Heart right ventricle (tissue), 16 donors: ENCODE measurements at regions not wholly inside any gene's neighbourhood (a gene's known extent, or its start where the extent isn't known, plus 50 kb on each side); places are given as distances from the start of the nearest gene placed in this dataset.

Source experiments
- ATAC-seq, 8 donors: fragments of 200-7000 bp; cut with Tn5 transposase; one replicate each; pipeline ENCODE4 v1.9.1; 2020; ENCODE audit warnings: mild to moderate bottlenecking in 8 of 8, moderate library complexity in 8 of 8, moderate number of reproducible peaks in 1 of 8
- DNase-seq, 2 donors: peaks; one replicate each; pipeline ENCODE4 v3.0.0-alpha.2; 2020
- H3K27ac ChIP-seq, 10 donors: fragments of 200-600 bp; sonication (generic) in 2 of 10; one replicate each; pipeline versions ENCODE4 v1.5.0 to v1.8.0; 2020 to 2022; ENCODE audit warnings: mild to moderate bottlenecking in 3 of 10
- H3K27me3 ChIP-seq, 7 donors: fragments of 200-600 bp; one replicate each; pipeline ENCODE4 v1.8.0; 2021 to 2022; ENCODE audit warnings: mild to moderate bottlenecking in 2 of 7
- H3K36me3 ChIP-seq, 9 donors: fragments of 200-600 bp; sonication (generic) in 1 of 9; one replicate each; pipeline versions ENCODE4 v1.5.0 to v1.8.0; 2020 to 2022; ENCODE audit warnings: mild to moderate bottlenecking in 2 of 9
- H3K4me1 ChIP-seq, 9 donors: fragments of 200-600 bp; sonication (generic) in 1 of 9; one replicate each; pipeline versions ENCODE4 v1.5.0 to v1.8.0; 2020 to 2022; ENCODE audit warnings: mild to moderate bottlenecking in 4 of 9
- H3K4me3 ChIP-seq, 10 donors: fragments of 200-600 bp; sonication (generic) in 2 of 10; one replicate each; pipeline versions ENCODE4 v1.5.0 to v1.8.0; 2020 to 2022; ENCODE audit warnings: mild to moderate bottlenecking in 7 of 10, moderate library complexity in 2 of 10
- H3K9me3 ChIP-seq, 11 donors: fragments of 200-600 bp in 10 of 11; sonication (generic) in 2 of 11; one replicate each; pipeline versions ENCODE4 v1.5.0 to v1.8.0; 2013 to 2022; ENCODE audit warnings: mild to moderate bottlenecking in 2 of 11, control low read depth in 1 of 11, moderate library complexity in 1 of 11
- WGBS, 2 donors: extraction: QIAGEN DNeasy Blood & Tissue Kit; methylation state at CpG; one replicate each; pipeline ENCODE4 v1.1.7; 2013; ENCODE audit warnings: inconsistent platforms in 1 of 2; 5-methylcytosine and 5-hydroxymethylcytosine counted together
- intact Hi-C, 10 donors: fragments of 100-400 bp; cut with DNase I; formaldehyde crosslinking; loops; one replicate each; pipeline versions ENCODE4 v1.11.1 to v1.14.2; 2022
- TF ChIP-seq, protein P1 (sequence below), 9 donors: fragments of 200-600 bp; sonication (generic) in 2 of 9; IDR thresholded peaks; one replicate each; pipeline versions ENCODE4 v1.5.0 to v1.8.0; 2021 to 2022; ENCODE audit warnings: antibody characterized with exemption in 9 of 9, mild to moderate bottlenecking in 5 of 9, moderate library complexity in 1 of 9
- donor health status: Arrhythmogenic right ventricular cardiomyopathy.
- donor health status: ischemic (EF 13 %, LVEDD 7.1; RV severe dilation, severe dysfunction).
- donor health status: healthy with polysubstance abuse.
- donor health status: DM: no; HTN: yes; CAD: no.
- donor health status: DM: no; HTN: no; CAD: no.
- donor health status: ischemic (EF 25% LVEDD 6.9; RV normal size, moderate dysfunction).
- donor health status: ischemic (EF 25% LVEDD 5.7; RV mildly dilated, moderate dysfunction).
- donor health status: healthy.
- donor health status: DM: yes; HTN: yes; CAD: no.
- donor health status: Ischemic cardiomyopathy.
- donor health status: ischemic (EF 35%, LVEDD 5.7; RV mildly dilated, moderate dysfunction).
- donor health status: nonischemic (EF 11% LVEDD 7.7; RV severe dilation, severe dysfunction).
- donor health status: DM: yes; HTN: yes; CAD: no.
- donor health status: PGD.
- donor health status: ischemic (EF 29% LVEDD 5.4; RV normal size, mild dysfunction).
- donor health status: nonischemic (EF 23%, LVEDD 6.1; RV moderate dilation, normal function).

DNA sequence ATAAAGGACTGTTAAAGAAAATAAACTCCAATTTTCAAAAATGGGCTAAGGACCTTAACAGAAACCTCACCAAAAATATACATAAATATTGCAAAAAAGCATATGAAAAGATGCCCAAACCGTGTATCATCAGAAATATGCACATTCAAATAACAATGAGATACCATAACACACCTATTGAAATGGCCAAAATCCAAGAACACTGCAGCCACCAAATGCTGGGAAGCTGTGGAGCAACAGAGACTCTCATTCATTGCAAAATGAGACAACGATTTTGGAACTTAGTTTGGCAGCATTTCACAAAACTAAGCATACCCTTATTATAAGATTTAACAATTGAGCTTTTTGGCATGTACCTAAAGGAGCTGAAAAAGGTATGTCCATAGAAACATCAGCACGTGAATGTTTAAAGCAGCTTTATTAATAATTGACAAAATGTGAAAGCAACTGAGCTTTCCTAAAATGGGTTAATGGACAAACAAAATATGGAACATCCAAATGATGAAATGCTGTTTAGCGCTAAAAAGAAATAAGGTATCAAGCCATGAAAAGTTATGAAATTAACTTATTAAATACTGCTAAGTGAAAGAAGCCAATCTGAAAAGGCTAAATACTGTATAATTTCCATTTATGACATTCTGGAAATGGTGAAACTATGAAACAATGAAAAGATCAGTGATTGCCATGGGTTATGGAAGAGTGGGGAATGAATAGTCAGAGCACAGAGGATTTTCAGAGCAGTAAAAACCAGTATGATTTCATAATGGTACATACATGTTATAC lies 592.6 kb upstream of the ADGRB3 start:
- Histone ChIP-seq H3K27me3 (no peaks in the 10 kb centered on the region), H3K27ac (no peak overlapping the region), H3K4me3 (no peak overlapping the region), H3K36me3 (no peaks in the 10 kb centered on the region), H3K9me3 (peaks cover 0 to 13% (median 0%) of the 10 kb centered on the region in 11 donors), H3K4me1 (no peaks in the 10 kb centered on the region)
- intact Hi-C loops = no loop called here
- TF ChIP-seq, protein P1, sequence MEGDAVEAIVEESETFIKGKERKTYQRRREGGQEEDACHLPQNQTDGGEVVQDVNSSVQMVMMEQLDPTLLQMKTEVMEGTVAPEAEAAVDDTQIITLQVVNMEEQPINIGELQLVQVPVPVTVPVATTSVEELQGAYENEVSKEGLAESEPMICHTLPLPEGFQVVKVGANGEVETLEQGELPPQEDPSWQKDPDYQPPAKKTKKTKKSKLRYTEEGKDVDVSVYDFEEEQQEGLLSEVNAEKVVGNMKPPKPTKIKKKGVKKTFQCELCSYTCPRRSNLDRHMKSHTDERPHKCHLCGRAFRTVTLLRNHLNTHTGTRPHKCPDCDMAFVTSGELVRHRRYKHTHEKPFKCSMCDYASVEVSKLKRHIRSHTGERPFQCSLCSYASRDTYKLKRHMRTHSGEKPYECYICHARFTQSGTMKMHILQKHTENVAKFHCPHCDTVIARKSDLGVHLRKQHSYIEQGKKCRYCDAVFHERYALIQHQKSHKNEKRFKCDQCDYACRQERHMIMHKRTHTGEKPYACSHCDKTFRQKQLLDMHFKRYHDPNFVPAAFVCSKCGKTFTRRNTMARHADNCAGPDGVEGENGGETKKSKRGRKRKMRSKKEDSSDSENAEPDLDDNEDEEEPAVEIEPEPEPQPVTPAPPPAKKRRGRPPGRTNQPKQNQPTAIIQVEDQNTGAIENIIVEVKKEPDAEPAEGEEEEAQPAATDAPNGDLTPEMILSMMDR (IDR thresholded peaks at IDR 0.05) = no peak
- ATAC-seq = no peak
- 60 to 65% methylated on average over 4 of the region's 4 CpGs for WGBS, 2 donors
- DNase-seq = no peak

DNA sequence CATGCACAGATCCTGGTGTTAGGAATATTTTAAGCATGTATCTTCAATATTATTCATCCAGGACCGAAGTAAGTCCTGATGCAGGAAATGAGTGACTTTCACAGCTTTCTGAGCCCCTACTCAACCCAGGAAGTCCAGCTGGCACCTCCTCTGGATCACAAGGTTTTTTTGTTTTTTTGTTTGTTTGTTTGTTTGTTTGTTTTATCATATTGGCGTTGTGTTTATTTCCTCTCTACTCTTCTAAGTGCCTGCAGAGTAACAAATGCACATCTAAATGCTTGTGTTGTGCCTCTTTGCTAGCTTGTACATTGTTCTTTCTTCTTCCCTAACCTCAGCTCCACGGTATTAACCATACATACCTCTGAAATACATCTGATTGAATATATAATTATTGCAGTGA lies 594.3 kb upstream of the ADGRB3 start:
- Histone ChIP-seq H3K4me1 (no peaks in the 10 kb centered on the region), H3K4me3 (peak overlapping the region in 8 of 10 donors; percentile 1 to 46 (median 36)), H3K9me3 (peaks cover 0 to 6% (median 0%) of the 10 kb centered on the region in 11 donors), H3K27ac (peak overlapping the region in 4 of 10 donors; percentile 3 to 59 (median 30)), H3K27me3 (no peaks in the 10 kb centered on the region), H3K36me3 (no peaks in the 10 kb centered on the region)
- intact Hi-C loops = no loop called here
- TF ChIP-seq, protein P1 (IDR thresholded peaks at IDR 0.05) = no peak
- ATAC-seq = no peak
- DNase-seq = no peak
- 33 to 40% methylated on average over 3 of the region's 3 CpGs for WGBS, 2 donors

DNA sequence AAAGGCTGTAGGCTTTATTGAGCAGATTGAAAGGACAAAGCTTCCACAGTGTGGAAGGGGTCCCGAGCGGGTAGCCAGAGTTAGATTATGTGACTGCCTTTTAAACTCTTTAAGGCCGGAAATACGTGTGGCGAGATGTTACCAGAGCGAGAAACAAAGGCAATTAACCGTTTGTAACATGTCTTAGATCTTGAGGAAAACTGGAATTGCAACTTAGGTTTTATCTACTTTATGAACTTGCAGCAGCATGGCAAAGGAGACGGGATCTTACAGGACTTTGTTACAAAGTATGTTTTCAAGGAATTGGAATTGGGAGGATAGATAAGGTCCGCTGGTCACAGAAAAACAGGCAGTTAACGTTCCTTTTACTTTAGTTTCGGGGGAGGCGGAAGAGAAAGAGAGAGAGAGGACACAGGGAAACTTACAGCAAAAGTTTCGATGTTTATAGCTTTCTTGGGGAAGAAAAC lies 594.7 kb upstream of the ADGRB3 start:
- DNase-seq (no peak), ATAC-seq (no peak)
- intact Hi-C loops = no loop called here
- Histone ChIP-seq H3K4me1 (no peaks in the 10 kb centered on the region), H3K9me3 (peaks cover 0 to 6% (median 0%) of the 10 kb centered on the region in 11 donors), H3K27ac (peak overlapping the region in 6 of 10 donors; percentile 3 to 59 (median 29)), H3K4me3 (peak overlapping the region in 8 of 10 donors; percentile 1 to 46 (median 36)), H3K36me3 (no peaks in the 10 kb centered on the region), H3K27me3 (no peaks in the 10 kb centered on the region)
- TF ChIP-seq, protein P1 (IDR thresholded peaks at IDR 0.05) = no peak
- 31 to 38% methylated on average over 13 of the region's 13 CpGs for WGBS, 2 donors

DNA sequence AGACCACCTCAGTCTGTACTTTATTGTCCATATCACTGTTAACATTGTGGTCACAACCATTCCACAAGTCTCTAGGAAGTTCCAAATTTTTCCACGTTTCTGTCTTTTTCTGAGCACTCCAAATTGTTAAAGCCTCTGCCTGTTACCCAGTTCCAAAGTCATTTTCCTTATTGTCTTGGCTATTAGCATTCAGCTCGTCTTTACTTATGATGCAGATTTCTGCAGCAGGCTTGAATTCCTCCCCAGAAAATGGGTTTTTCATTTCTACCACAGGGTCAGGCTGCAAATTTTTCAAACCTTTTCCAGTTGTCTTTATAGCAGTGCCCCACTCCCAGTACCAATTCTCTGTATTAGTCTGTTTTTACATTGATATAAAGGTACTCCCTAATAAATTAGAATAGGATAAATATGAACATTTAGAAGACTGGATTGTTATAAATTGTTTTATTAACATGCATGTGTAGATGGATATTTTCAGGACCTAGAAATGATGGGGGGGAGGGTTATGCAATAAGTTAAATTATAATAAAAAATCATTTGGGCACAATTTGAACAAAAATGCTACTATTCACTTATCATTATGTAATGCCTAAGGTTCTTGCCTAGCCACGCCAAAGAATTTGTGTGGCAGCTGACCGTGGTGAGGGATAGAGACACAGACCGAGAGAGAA lies 595.3 kb upstream of the ADGRB3 start:
- no peak for ATAC-seq
- H3K36me3 ChIP-seq = no peaks in the 10 kb centered on the region
- H3K27me3 ChIP-seq = no peaks in the 10 kb centered on the region
- peak overlapping the region in 5 of 10 donors; percentile 3 to 59 (median 28) for H3K27ac ChIP-seq
- H3K4me3 ChIP-seq = peak overlapping the region in 7 of 10 donors; percentile 1 to 46 (median 38)
- intact Hi-C loops = no loop called here
- H3K4me1 ChIP-seq = no peaks in the 10 kb centered on the region
- WGBS, 2 donors = 23 to 28% methylated on average over 5 of the region's 5 CpGs
- H3K9me3 ChIP-seq = peaks cover 0 to 6% (median 0%) of the 10 kb centered on the region in 11 donors
- DNase-seq = no peak
- TF ChIP-seq, protein P1 (IDR thresholded peaks at IDR 0.05) = no peak
